ENCODE measurements at regions not wholly inside any gene's neighbourhood (a gene's known extent, or its start where the extent isn't known, plus 50 kb on each side); places are given as distances from the start of the nearest gene placed in this dataset.

DNA sequence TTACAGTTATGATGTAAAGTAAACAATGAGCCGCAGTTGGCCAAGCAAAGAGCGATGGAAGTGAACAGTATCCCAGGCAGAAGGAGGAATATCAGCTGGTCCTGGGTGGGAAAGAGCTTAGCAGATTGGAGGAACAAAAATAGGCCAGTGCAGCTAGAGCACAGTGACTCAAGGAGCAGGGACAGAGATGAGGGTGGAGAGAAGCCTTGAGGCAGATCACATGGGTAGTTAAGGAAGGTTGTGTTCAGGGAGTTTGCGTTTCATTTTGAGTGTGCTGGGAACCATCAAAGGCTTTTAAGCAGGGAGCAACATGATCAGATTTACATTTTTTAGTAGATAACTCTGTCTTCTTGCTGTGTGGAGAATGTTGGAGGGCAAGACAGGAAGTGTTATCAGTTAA lies 113.6 kb downstream of the OAT start:
- Histone ChIP-seq H4K20me1 (ENCODE audit: control insufficient read depth, insufficient read depth, insufficient read length) (no peaks in the 10 kb centered on the region), H2BK15ac (ENCODE audit: low read depth, low read length) (no peak overlapping the region), H3K4ac (ENCODE audit: low read depth, low read length) (no peak overlapping the region), H3K9me3 (ENCODE audit: control insufficient read depth, low read depth, low read length) (peaks cover 5% of the 10 kb centered on the region), H2AFZ (ENCODE audit: low read length) (no peak overlapping the region), H3K79me2 (ENCODE audit: insufficient read depth, low read length) (no peaks in the 10 kb centered on the region), H2BK12ac (ENCODE audit: insufficient read length, low read depth, low read length) (no peak overlapping the region), H3K27me3 (ENCODE audit: insufficient read depth, low read length) (no peaks in the 10 kb centered on the region; the same call in 1 of the 2 replicates), H3T11ph (ENCODE audit: low read length) (no peak overlapping the region), H2BK20ac (ENCODE audit: low read depth, low read length, poor library complexity, severe bottlenecking) (no peak overlapping the region), H3K4me2 (ENCODE audit: insufficient read depth, insufficient read length, low read length) (no peak overlapping the region), H2BK5ac (ENCODE audit: insufficient read length, low read length) (no peak overlapping the region), H3K79me1 (ENCODE audit: insufficient read depth, low read depth, low read length, poor library complexity, severe bottlenecking) (no peaks in the 10 kb centered on the region), H4K91ac (ENCODE audit: insufficient read length, low read depth, low read length) (no peak overlapping the region), H3K4me1 (ENCODE audit: insufficient read depth, low read length) (no peaks in the 10 kb centered on the region), H3K23me2 (ENCODE audit: insufficient read length, low read depth, low read length, poor library complexity, severe bottlenecking) (no peaks in the 10 kb centered on the region), H2AK5ac (ENCODE audit: insufficient read length, low read length) (no peak overlapping the region), H3K27ac (ENCODE audit: insufficient read length, low read depth, low read length) (no peak overlapping the region), H3K9ac (ENCODE audit: extremely low read depth, insufficient read length, low read length) (no peak overlapping the region), H4K5ac (ENCODE audit: insufficient read length, low read depth, low read length) (no peak overlapping the region), H3K56ac (ENCODE audit: insufficient read length, low read depth, low read length) (no peak overlapping the region), H4K8ac (replicated peaks; ENCODE audit: insufficient read length, low read depth, low read length) (no peak overlapping the region), H3K18ac (ENCODE audit: insufficient read length, low read depth, low read length) (no peak overlapping the region), H2BK120ac (ENCODE audit: low read depth, low read length, poor library complexity, severe bottlenecking) (no peak overlapping the region), H3K23ac (ENCODE audit: insufficient read length, low read depth, low read length) (no peak overlapping the region), H3K14ac (ENCODE audit: insufficient read depth, low read length) (no peak overlapping the region)
- H3K27me3 Mint-ChIP-seq (ENCODE audit: low read depth): peaks cover 12% of the 10 kb centered on the region
- WGBS (ENCODE audit: extremely low coverage, insufficient read length, low lambda C conversion rate): no CpG with 5 or more reads among the region's 3 CpGs
- H3K4me3 Mint-ChIP-seq: no peak overlapping the region
- H3K9me3 Mint-ChIP-seq: peaks cover 10 to 19% of the 10 kb centered on the region in 2 experiments
- TF ChIP-seq, protein P1, sequence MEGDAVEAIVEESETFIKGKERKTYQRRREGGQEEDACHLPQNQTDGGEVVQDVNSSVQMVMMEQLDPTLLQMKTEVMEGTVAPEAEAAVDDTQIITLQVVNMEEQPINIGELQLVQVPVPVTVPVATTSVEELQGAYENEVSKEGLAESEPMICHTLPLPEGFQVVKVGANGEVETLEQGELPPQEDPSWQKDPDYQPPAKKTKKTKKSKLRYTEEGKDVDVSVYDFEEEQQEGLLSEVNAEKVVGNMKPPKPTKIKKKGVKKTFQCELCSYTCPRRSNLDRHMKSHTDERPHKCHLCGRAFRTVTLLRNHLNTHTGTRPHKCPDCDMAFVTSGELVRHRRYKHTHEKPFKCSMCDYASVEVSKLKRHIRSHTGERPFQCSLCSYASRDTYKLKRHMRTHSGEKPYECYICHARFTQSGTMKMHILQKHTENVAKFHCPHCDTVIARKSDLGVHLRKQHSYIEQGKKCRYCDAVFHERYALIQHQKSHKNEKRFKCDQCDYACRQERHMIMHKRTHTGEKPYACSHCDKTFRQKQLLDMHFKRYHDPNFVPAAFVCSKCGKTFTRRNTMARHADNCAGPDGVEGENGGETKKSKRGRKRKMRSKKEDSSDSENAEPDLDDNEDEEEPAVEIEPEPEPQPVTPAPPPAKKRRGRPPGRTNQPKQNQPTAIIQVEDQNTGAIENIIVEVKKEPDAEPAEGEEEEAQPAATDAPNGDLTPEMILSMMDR (conservative IDR thresholded peaks at IDR 0.05): no peak
- DNase-seq: no peak
- H3K36me3 Mint-ChIP-seq (ENCODE audit: insufficient read depth in 1 of 3, low read depth in 3 of 3): peaks cover 6 to 9% (median 7%) of the 10 kb centered on the region in 3 experiments; a peak in 6 of 7 replicates
- no peaks in the 10 kb centered on the region for H3K4me1 Mint-ChIP-seq
- no peak overlapping the region for H3K27ac Mint-ChIP-seq
